GM12878 (cell line): ENCODE measurements at regions not wholly inside any gene's neighbourhood (a gene's known extent, or its start where the extent isn't known, plus 50 kb on each side); places are given as distances from the start of the nearest gene placed in this dataset.

Experiments used
- ATAC-seq: fragments of 200-7000 bp; cut with Tn5 transposase; 3 replicates; pipeline ENCODE4 v1.9.1; 2020; ENCODE audit warnings: mild to moderate bottlenecking, moderate library complexity
- BruUV-seq: library from RNA; stranded (reverse); fragments of 400-500 nt; replicated peaks from 2 replicates; lab custom pipeline; 2021; lab: Mats Ljungman, UMichigan
- CTCF ChIA-PET: fragments of 300-600 bp; sonication (Branson Sonifier 250); formaldehyde crosslinking; extraction: SDS; loops from one replicate; lab custom pipeline; 2021; ENCODE audit warnings: inconsistent platforms; lab: Yijun Ruan, JAX
- POLR2A ChIA-PET: fragments of 350-600 bp; formaldehyde crosslinking; extraction: SDS; loops from one replicate; lab custom pipeline; 2021; ENCODE audit warnings: inconsistent platforms; lab: Charles Lee
- RAD21 ChIA-PET: fragments of 300-600 bp; sonication (Branson Sonifier 250); formaldehyde crosslinking; loops from one replicate; lab custom pipeline; 2023; ENCODE audit warnings: antibody characterized with exemption; ENCODE audit not compliant: unreplicated experiment; lab: Charles Lee
- SMC1A ChIA-PET: fragments of 300-600 bp; sonication (Branson Sonifier 250); formaldehyde crosslinking; loops from one replicate; lab custom pipeline; 2023; ENCODE audit not compliant: unreplicated experiment, uncharacterized antibody; lab: Charles Lee
- DNase-seq: peaks from one replicate; pipeline ENCODE4 v3.0.0-alpha.2; 2011; ENCODE audit warnings: low read depth, low spot score
- FAIRE-seq: peaks from 3 replicates; lab custom pipeline; 2011; peaks lifted over from hg19 to GRCh38; lab: Jason Lieb, UNC
- H2AFZ ChIP-seq: 2 replicates; pipeline ENCODE4 v1.6.0; 2011; ENCODE audit warnings: low read depth, low read length, control low read depth; ENCODE audit not compliant: control insufficient read depth
- H3K27ac ChIP-seq: 2 replicates; pipeline ENCODE4 v1.5.1; 2011; ENCODE audit warnings: control low read depth; ENCODE audit not compliant: control insufficient read depth, insufficient read depth
- H3K27me3 ChIP-seq, 2 experiments: replicated peaks in 1 of 2; 2 replicates each; pipeline versions ENCODE4 v1.6.0 to v1.6.1; 2011; ENCODE audit warnings: low read length in 1 of 2; ENCODE audit not compliant: control insufficient read depth in 2 of 2, insufficient read depth in 2 of 2
- H3K36me3 ChIP-seq, 2 experiments: 2 replicates each; pipeline ENCODE4 v1.5.1; 2011; ENCODE audit warnings: low read length in 1 of 2; ENCODE audit not compliant: control insufficient read depth in 2 of 2, insufficient read depth in 2 of 2
- H3K4me1 ChIP-seq: 2 replicates; pipeline ENCODE4 v1.6.1; 2011; ENCODE audit warnings: mild to moderate bottlenecking, low read length, moderate library complexity, mixed read lengths; ENCODE audit not compliant: control insufficient read depth, insufficient read depth
- H3K4me2 ChIP-seq: 2 replicates; pipeline ENCODE4 v1.6.0; 2011; ENCODE audit warnings: control low read depth; ENCODE audit not compliant: control insufficient read depth, insufficient read depth
- H3K4me3 ChIP-seq: fragments of 200-600 bp; sonication (generic); 2 replicates; pipeline ENCODE4 v1.5.1; 2016
- H3K79me2 ChIP-seq: 2 replicates; pipeline ENCODE4 v1.6.0; 2011; ENCODE audit warnings: low read length; ENCODE audit not compliant: control insufficient read depth, insufficient read depth
- H3K9ac ChIP-seq: 2 replicates; pipeline ENCODE4 v1.8.0; 2011; ENCODE audit warnings: low read length, control low read depth, mixed read lengths; ENCODE audit not compliant: control insufficient read depth, insufficient read depth
- H3K9me3 ChIP-seq: replicated peaks from 3 replicates; pipeline ENCODE4 v1.5.1; 2011; ENCODE audit warnings: mild to moderate bottlenecking, low read length; ENCODE audit not compliant: control insufficient read depth, insufficient read depth
- H4K20me1 ChIP-seq: 2 replicates; pipeline ENCODE4 v1.6.0; 2011; ENCODE audit not compliant: control insufficient read depth, insufficient read depth
- BACH1 ChIP-seq: fragments of 450-650 bp; IDR thresholded peaks from 2 replicates; pipeline ENCODE4 v1.6.1; 2017; ENCODE audit warnings: mild to moderate bottlenecking, borderline replicate concordance
- CREM ChIP-seq: IDR thresholded peaks from 2 replicates; pipeline ENCODE4 v1.6.1; 2014; ENCODE audit warnings: antibody characterized with exemption, low read depth
- HDGF ChIP-seq: fragments of 450-650 bp; IDR thresholded peaks from 2 replicates; pipeline ENCODE4 v1.6.1; 2016; ENCODE audit warnings: antibody characterized with exemption
- SREBF1 ChIP-seq: IDR thresholded peaks from 2 replicates; pipeline ENCODE4 v1.6.1; 2012; ENCODE audit warnings: mild to moderate bottlenecking, low read length
- TCF7 ChIP-seq: IDR thresholded peaks from 2 replicates; pipeline ENCODE4 v1.6.1; 2014; ENCODE audit warnings: antibody characterized with exemption, borderline replicate concordance
- ZNF384 ChIP-seq: IDR thresholded peaks from 2 replicates; pipeline ENCODE4 v1.6.1; 2012; ENCODE audit warnings: low read depth, mild to moderate bottlenecking, low read length, improper control_type of control experiment, borderline replicate concordance
- ZZZ3 ChIP-seq: IDR thresholded peaks from 2 replicates; pipeline ENCODE4 v1.6.1; 2011; ENCODE audit warnings: low read depth; ENCODE audit not compliant: control insufficient read depth, insufficient read length
- WGBS: methylation state at CpG from one replicate; pipeline ENCODE4 v1.1.6; 2016; ENCODE audit warnings: low lambda C conversion rate; ENCODE audit not compliant: insufficient replicate concordance, insufficient coverage; ENCODE audit errors: missing lambda C conversion rate; 5-methylcytosine and 5-hydroxymethylcytosine counted together
- in situ Hi-C: fragments of 300-500 bp; cut with MboI; formaldehyde crosslinking; loops from 9 replicates; pipeline ENCODE4 v1.14.3; 2018; ENCODE audit warnings: mixed read lengths
- intact Hi-C: fragments of 100-400 bp; cut with micrococcal nuclease; formaldehyde crosslinking; loops from one replicate; pipeline ENCODE4 v1.14.2; 2022; ENCODE audit not compliant: unreplicated experiment
- TF ChIP-seq, protein P1 (sequence below): fragments of 450-650 bp; IDR thresholded peaks from 2 replicates; pipeline ENCODE4 v1.6.1; 2017; ENCODE audit warnings: mild to moderate bottlenecking, moderate library complexity
- TF ChIP-seq, protein P2 (sequence below): fragments of 450-650 bp; formaldehyde crosslinking; IDR thresholded peaks from 2 replicates; pipeline ENCODE4 v1.5.0; 2022; ENCODE audit warnings: mild to moderate bottlenecking, missing genetic modification characterization

GRCh38 chr17:31740611-31741082 lies 118.4 kb downstream of the COPRS start:
- ChIA-PET SMC1A (no interaction called here), POLR2A (no interaction called here)
- Histone ChIP-seq H3K27ac (no peak overlapping the region), H3K4me2 (no peak overlapping the region), H3K4me3 (no peak overlapping the region)
- WGBS: 18% methylated on average over 4 of the region's 4 CpGs
- in situ Hi-C loops: no loop called here
- no peak for TF ChIP-seq BACH1
- no peak for TF ChIP-seq ZNF384
- no peak for TF ChIP-seq TCF7
- TF ChIP-seq, all 136 proteins: peak for 0
- DNase-seq (no peak), ATAC-seq (no peak), FAIRE-seq (no peak)
- no peaks in the 10 kb centered on the region for H3K9me3 ChIP-seq
- ChIA-PET CTCF (interaction anchor here (0.7 kb wide), 1 partner anchor 102 kb away, joined by 3 read pairs; no protein-coding TSS in a partner anchor), RAD21 (no interaction called here)
- no peak overlapping the region for H3K9ac ChIP-seq
- intact Hi-C loops: no loop called here
- H3K4me1 ChIP-seq: no peaks in the 10 kb centered on the region
- peaks cover 0 to 4% of the 10 kb centered on the region in 2 experiments; a peak in 2 of 4 replicates for H3K27me3 ChIP-seq
- no peaks in the 10 kb centered on the region for H4K20me1 ChIP-seq
- BruUV-seq: no TSS peak
- H2AFZ ChIP-seq: no peak overlapping the region
- no peaks in the 10 kb centered on the region for H3K36me3 ChIP-seq
- H3K79me2 ChIP-seq: no peaks in the 10 kb centered on the region

- Histone ChIP-seq H3K4me2 (no peak overlapping the region), H3K79me2 (no peaks in the 10 kb centered on the region), H3K36me3 (no peaks in the 10 kb centered on the region), H2AFZ (no peak overlapping the region), H3K4me3 (no peak overlapping the region), H3K27ac (no peak overlapping the region), H3K9ac (no peak overlapping the region), H3K9me3 (no peaks in the 10 kb centered on the region), H3K27me3 (peaks cover 0 to 3% of the 10 kb centered on the region in 2 experiments; a peak in 2 of 4 replicates), H4K20me1 (no peaks in the 10 kb centered on the region), H3K4me1 (no peaks in the 10 kb centered on the region)
- BruUV-seq: no TSS peak
- FAIRE-seq: no peak
- POLR2A ChIA-PET: interaction anchor here (0.5 kb wide), 1 partner anchor 820 kb away, joined by 9 read pairs; no protein-coding TSS in a partner anchor
- RAD21 ChIA-PET: no interaction called here
- no peak for DNase-seq
- no peak for ATAC-seq
- in situ Hi-C loops: no loop called here
- CTCF ChIA-PET: no interaction called here
- SMC1A ChIA-PET: interaction anchor here (1.6 kb wide), 1 partner anchor 26 kb away, joined by 4 read pairs; no protein-coding TSS in a partner anchor
- intact Hi-C loops: no loop called here
- 29% methylated on average over 2 of the region's 2 CpGs for WGBS
- TF ChIP-seq, protein P1, sequence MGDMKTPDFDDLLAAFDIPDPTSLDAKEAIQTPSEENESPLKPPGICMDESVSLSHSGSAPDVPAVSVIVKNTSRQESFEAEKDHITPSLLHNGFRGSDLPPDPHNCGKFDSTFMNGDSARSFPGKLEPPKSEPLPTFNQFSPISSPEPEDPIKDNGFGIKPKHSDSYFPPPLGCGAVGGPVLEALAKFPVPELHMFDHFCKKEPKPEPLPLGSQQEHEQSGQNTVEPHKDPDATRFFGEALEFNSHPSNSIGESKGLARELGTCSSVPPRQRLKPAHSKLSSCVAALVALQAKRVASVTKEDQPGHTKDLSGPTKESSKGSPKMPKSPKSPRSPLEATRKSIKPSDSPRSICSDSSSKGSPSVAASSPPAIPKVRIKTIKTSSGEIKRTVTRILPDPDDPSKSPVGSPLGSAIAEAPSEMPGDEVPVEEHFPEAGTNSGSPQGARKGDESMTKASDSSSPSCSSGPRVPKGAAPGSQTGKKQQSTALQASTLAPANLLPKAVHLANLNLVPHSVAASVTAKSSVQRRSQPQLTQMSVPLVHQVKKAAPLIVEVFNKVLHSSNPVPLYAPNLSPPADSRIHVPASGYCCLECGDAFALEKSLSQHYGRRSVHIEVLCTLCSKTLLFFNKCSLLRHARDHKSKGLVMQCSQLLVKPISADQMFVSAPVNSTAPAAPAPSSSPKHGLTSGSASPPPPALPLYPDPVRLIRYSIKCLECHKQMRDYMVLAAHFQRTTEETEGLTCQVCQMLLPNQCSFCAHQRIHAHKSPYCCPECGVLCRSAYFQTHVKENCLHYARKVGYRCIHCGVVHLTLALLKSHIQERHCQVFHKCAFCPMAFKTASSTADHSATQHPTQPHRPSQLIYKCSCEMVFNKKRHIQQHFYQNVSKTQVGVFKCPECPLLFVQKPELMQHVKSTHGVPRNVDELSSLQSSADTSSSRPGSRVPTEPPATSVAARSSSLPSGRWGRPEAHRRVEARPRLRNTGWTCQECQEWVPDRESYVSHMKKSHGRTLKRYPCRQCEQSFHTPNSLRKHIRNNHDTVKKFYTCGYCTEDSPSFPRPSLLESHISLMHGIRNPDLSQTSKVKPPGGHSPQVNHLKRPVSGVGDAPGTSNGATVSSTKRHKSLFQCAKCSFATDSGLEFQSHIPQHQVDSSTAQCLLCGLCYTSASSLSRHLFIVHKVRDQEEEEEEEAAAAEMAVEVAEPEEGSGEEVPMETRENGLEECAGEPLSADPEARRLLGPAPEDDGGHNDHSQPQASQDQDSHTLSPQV: no peak
- TF ChIP-seq, protein P2, sequence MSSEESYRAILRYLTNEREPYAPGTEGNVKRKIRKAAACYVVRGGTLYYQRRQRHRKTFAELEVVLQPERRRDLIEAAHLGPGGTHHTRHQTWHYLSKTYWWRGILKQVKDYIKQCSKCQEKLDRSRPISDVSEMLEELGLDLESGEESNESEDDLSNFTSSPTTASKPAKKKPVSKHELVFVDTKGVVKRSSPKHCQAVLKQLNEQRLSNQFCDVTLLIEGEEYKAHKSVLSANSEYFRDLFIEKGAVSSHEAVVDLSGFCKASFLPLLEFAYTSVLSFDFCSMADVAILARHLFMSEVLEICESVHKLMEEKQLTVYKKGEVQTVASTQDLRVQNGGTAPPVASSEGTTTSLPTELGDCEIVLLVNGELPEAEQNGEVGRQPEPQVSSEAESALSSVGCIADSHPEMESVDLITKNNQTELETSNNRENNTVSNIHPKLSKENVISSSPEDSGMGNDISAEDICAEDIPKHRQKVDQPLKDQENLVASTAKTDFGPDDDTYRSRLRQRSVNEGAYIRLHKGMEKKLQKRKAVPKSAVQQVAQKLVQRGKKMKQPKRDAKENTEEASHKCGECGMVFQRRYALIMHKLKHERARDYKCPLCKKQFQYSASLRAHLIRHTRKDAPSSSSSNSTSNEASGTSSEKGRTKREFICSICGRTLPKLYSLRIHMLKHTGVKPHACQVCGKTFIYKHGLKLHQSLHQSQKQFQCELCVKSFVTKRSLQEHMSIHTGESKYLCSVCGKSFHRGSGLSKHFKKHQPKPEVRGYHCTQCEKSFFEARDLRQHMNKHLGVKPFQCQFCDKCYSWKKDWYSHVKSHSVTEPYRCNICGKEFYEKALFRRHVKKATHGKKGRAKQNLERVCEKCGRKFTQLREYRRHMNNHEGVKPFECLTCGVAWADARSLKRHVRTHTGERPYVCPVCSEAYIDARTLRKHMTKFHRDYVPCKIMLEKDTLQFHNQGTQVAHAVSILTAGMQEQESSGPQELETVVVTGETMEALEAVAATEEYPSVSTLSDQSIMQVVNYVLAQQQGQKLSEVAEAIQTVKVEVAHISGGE (CRISPR knock-in tag): no peak
- TF ChIP-seq SREBF1 (no peak), HDGF (no peak), CREM (no peak), ZZZ3 (no peak)
Measured at GRCh38 chr17:31738996-31739699, 119.9 kb downstream of the COPRS start.
